OCI-LY3 (cell line): ENCODE measurements at regions not wholly inside any gene's neighbourhood (a gene's known extent, or its start where the extent isn't known, plus 50 kb on each side); places are given as distances from the start of the nearest gene placed in this dataset.

Experiments used
- H2AFZ ChIP-seq: fragments of 200-600, 300-600 bp; shearing (Covaris generic); 2 replicates; pipeline ENCODE4 v1.6.0; 2014; ENCODE audit warnings: antibody characterized with exemption, low read depth, low read length
- H3K27ac ChIP-seq: fragments of 200-600, 300-600 bp; sonication (generic); 2 replicates; pipeline ENCODE4 v1.5.1; 2014; ENCODE audit warnings: mild to moderate bottlenecking, low read length, moderate library complexity, mixed read lengths
- H3K27me3 ChIP-seq: fragments of 200-600, 300-600 bp; sonication (generic); 2 replicates; pipeline ENCODE4 v1.6.1; 2014; ENCODE audit warnings: low read depth, low read length, mixed read lengths
- H3K36me3 ChIP-seq: fragments of 200-600, 300-600 bp; sonication (generic); replicated peaks from 2 replicates; pipeline ENCODE3; 2014; ENCODE audit warnings: low read depth, low read length, mixed read lengths
- H3K4me1 ChIP-seq: fragments of 300-600, 200-600 bp; sonication (generic); 2 replicates; pipeline ENCODE4 v1.6.1; 2014; ENCODE audit warnings: low read length, mixed read lengths
- H3K4me2 ChIP-seq: fragments of 200-600, 300-600 bp; sonication (generic); 2 replicates; pipeline ENCODE4 v1.6.1; 2014; ENCODE audit warnings: low read length, mixed read lengths
- H3K4me3 ChIP-seq: fragments of 300-600, 200-600 bp; sonication (generic); 2 replicates; pipeline ENCODE4 v1.5.1; 2014; ENCODE audit warnings: antibody characterized with exemption, mild to moderate bottlenecking, low read length, moderate library complexity
- H3K79me2 ChIP-seq: fragments of 300-600, 200-600 bp; shearing (Covaris generic); 2 replicates; pipeline ENCODE4 v1.6.1; 2014; ENCODE audit warnings: mild to moderate bottlenecking, low read length, mixed read lengths
- H3K9ac ChIP-seq: fragments of 300-600, 200-600 bp; shearing (Covaris generic); 2 replicates; pipeline ENCODE4 v1.6.0; 2014; ENCODE audit warnings: mild to moderate bottlenecking, low read length, moderate library complexity
- H3K9me3 ChIP-seq: fragments of 200-600, 300-600 bp; shearing (Covaris generic); 2 replicates; pipeline ENCODE4 v1.6.1; 2014; ENCODE audit warnings: low read length, mixed read lengths; ENCODE audit not compliant: insufficient read depth
- H4K20me1 ChIP-seq: fragments of 200-600, 300-600 bp; sonication (generic); 2 replicates; pipeline ENCODE4 v1.6.1; 2016; ENCODE audit warnings: low read length, mixed read lengths; ENCODE audit not compliant: insufficient read depth
- EZH2phosphoT487 ChIP-seq: fragments of 200-600 bp; shearing (Covaris generic); IDR thresholded peaks from 2 replicates; pipeline ENCODE4 v1.6.1; 2018; ENCODE audit warnings: antibody characterized with exemption, mixed run types, low read depth
- TF ChIP-seq, protein P1 (sequence below): fragments of 200-600, 300-600 bp; sonication (generic); IDR thresholded peaks from 2 replicates; pipeline ENCODE4 v1.5.1; 2014; ENCODE audit warnings: antibody characterized with exemption, low read length, low read depth

- no peaks in the 10 kb centered on the region for H3K79me2 ChIP-seq
- H3K9me3 ChIP-seq = no peaks in the 10 kb centered on the region
- H3K4me1 ChIP-seq = peaks cover 6% of the 10 kb centered on the region; the same call in 1 of the 2 replicates
- no peaks in the 10 kb centered on the region for H3K27me3 ChIP-seq
- no peak overlapping the region for H3K9ac ChIP-seq
- H4K20me1 ChIP-seq = no peaks in the 10 kb centered on the region
- H3K36me3 ChIP-seq = no peaks in the 10 kb centered on the region
- TF ChIP-seq EZH2phosphoT487 = no peak
- TF ChIP-seq, protein P1, sequence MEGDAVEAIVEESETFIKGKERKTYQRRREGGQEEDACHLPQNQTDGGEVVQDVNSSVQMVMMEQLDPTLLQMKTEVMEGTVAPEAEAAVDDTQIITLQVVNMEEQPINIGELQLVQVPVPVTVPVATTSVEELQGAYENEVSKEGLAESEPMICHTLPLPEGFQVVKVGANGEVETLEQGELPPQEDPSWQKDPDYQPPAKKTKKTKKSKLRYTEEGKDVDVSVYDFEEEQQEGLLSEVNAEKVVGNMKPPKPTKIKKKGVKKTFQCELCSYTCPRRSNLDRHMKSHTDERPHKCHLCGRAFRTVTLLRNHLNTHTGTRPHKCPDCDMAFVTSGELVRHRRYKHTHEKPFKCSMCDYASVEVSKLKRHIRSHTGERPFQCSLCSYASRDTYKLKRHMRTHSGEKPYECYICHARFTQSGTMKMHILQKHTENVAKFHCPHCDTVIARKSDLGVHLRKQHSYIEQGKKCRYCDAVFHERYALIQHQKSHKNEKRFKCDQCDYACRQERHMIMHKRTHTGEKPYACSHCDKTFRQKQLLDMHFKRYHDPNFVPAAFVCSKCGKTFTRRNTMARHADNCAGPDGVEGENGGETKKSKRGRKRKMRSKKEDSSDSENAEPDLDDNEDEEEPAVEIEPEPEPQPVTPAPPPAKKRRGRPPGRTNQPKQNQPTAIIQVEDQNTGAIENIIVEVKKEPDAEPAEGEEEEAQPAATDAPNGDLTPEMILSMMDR = no peak
- H2AFZ ChIP-seq = no peak overlapping the region
- no peak overlapping the region for H3K27ac ChIP-seq
- no peak overlapping the region for H3K4me3 ChIP-seq
- no peak overlapping the region for H3K4me2 ChIP-seq
Measured at GRCh38 chr6:84278321-84278998, 51.0 kb upstream of the CEP162 start.
